Stimulated activated CD4-positive, alpha-beta T cell treated with anti-CD3 and anti-CD28 coated beads, Interleukin-4, amount 100 ng/mL, for 1 hour (primary cell): ENCODE measurements at regions not wholly inside any gene's neighbourhood (a gene's known extent, or its start where the extent isn't known, plus 50 kb on each side); places are given as distances from the start of the nearest gene placed in this dataset.
"Not testable (repeated sequence)": the region's sequence is repeated elsewhere in the genome, so short reads cannot be mapped to it uniquely, and the experiment has no call there.

Experiments used
- DNase-seq: peaks from one replicate; pipeline ENCODE4 v3.0.0-alpha.2; 2020

GRCh38 chr14:36465178-36465577 is 54.9 kb downstream of the NKX2-1 start:
- no peak for DNase-seq

- DNase-seq, result no peak
Observed at GRCh38 chr14:36462890-36463289, 57.1 kb downstream of the NKX2-1 start.

- no peak for DNase-seq
Observed at GRCh38 chr14:36455241-36455627, 64.8 kb downstream of the NKX2-1 start.

- no peak for DNase-seq
Observed at GRCh38 chr14:36454599-36455240, 65.3 kb downstream of the NKX2-1 start.

- no peak for DNase-seq
Observed at GRCh38 chr14:36452860-36453259, 67.2 kb downstream of the NKX2-1 start.

- DNase-seq, result no peak
Observed at GRCh38 chr14:36451310-36452065, 68.5 kb downstream of the NKX2-1 start.

- no peak for DNase-seq
Observed at GRCh38 chr14:36450550-36450949, 69.5 kb downstream of the NKX2-1 start.

- no peak for DNase-seq
Observed at GRCh38 chr14:36449903-36450302, 70.1 kb downstream of the NKX2-1 start.

- DNase-seq, result no peak
Observed at GRCh38 chr14:36443374-36443773, 76.7 kb downstream of the NKX2-1 start.

- DNase-seq, result no peak
Observed at GRCh38 chr14:36442824-36443241, 77.2 kb downstream of the NKX2-1 start.

GRCh38 chr14:36441283-36441682 is 78.7 kb downstream of the NKX2-1 start:
- DNase-seq, result no peak

- no peak for DNase-seq
Observed at GRCh38 chr14:36439766-36440165, 80.3 kb downstream of the NKX2-1 start.

GRCh38 chr14:36438883-36439282 is 81.1 kb downstream of the NKX2-1 start:
- DNase-seq, result no peak

GRCh38 chr14:36430662-36431084 is 89.4 kb downstream of the NKX2-1 start:
- DNase-seq, result no peak

GRCh38 chr14:36430169-36430568 is 89.9 kb downstream of the NKX2-1 start:
- DNase-seq, result no peak

- DNase-seq, result no peak
Observed at GRCh38 chr14:36429692-36430091, 90.3 kb downstream of the NKX2-1 start.

- no peak for DNase-seq
Observed at GRCh38 chr14:36428350-36428749, 91.7 kb downstream of the NKX2-1 start.

GRCh38 chr14:36426836-36427235 is 93.2 kb downstream of the NKX2-1 start:
- DNase-seq, result no peak

- DNase-seq, result no peak
Observed at GRCh38 chr14:36426113-36426512, 93.9 kb downstream of the NKX2-1 start.

GRCh38 chr14:36424478-36425102 is 95.4 kb downstream of the NKX2-1 start:
- no peak for DNase-seq

- no peak for DNase-seq
Observed at GRCh38 chr14:36423430-36423829, 96.6 kb downstream of the NKX2-1 start.

- DNase-seq, result no peak
Observed at GRCh38 chr14:36420149-36420687, 99.8 kb upstream of the MBIP start.

GRCh38 chr14:36418937-36419336 is 98.5 kb upstream of the MBIP start:
- no peak for DNase-seq

- DNase-seq, result not testable (repeated sequence)
Observed at GRCh38 chr14:36411951-36412350, 91.5 kb upstream of the MBIP start.
